CD4-positive, alpha-beta memory T cell (primary cell): ENCODE measurements at regions not wholly inside any gene's neighbourhood (a gene's known extent, or its start where the extent isn't known, plus 50 kb on each side); places are given as distances from the start of the nearest gene placed in this dataset.

Experiments
- CTCF ChIA-PET: fragments of 350-600 bp; sonication (Branson Sonifier 250); formaldehyde crosslinking; loops from one replicate; lab custom pipeline; 2021; ENCODE audit warnings: inconsistent platforms; ENCODE audit not compliant: partially characterized antibody; lab: Charles Lee
- POLR2A ChIA-PET: fragments of 350-600 bp; sonication (Branson Sonifier 250); formaldehyde crosslinking; loops from one replicate; lab custom pipeline; 2021; ENCODE audit not compliant: partially characterized antibody; lab: Charles Lee
- DNase-seq, 5 donors: peaks; one replicate each; pipeline versions ENCODE4 v3.0.0 to v3.0.0-alpha.2; 2020 to 2022; ENCODE audit warnings: mixed read lengths in 1 of 5
- H3K27ac ChIP-seq: one replicate; pipeline ENCODE4 v1.7.0; 2013; ENCODE audit warnings: low read depth, low read length
- H3K27me3 ChIP-seq: 2 replicates; pipeline ENCODE4 v1.7.0; 2013; ENCODE audit warnings: mild to moderate bottlenecking, low read length, moderate library complexity; ENCODE audit not compliant: insufficient read depth
- H3K36me3 ChIP-seq: 2 replicates; pipeline ENCODE4 v1.7.0; 2013; ENCODE audit warnings: mild to moderate bottlenecking, low read length, moderate library complexity; ENCODE audit not compliant: insufficient read depth
- H3K4me1 ChIP-seq: 2 replicates; pipeline ENCODE4 v1.7.0; 2013; ENCODE audit warnings: mild to moderate bottlenecking, low read length, moderate library complexity; ENCODE audit not compliant: insufficient read depth
- H3K4me3 ChIP-seq, 2 donors: one replicate each; pipeline ENCODE4 v1.7.0; 2013; ENCODE audit warnings: low read length in 2 of 2, mild to moderate bottlenecking in 1 of 2
- H3K9me3 ChIP-seq, 2 donors: one replicate each; pipeline ENCODE4 v1.7.0; 2013; ENCODE audit warnings: low read length in 2 of 2, control low read depth in 1 of 2; ENCODE audit not compliant: control insufficient read depth in 1 of 2
- H3K27ac Mint-ChIP-seq, 7 donors: one replicate each; pipeline ENCODE4 v1.8.0; 2020 to 2021; ENCODE audit warnings: mixed read lengths in 7 of 7, mild to moderate bottlenecking in 6 of 7, inconsistent platforms in 3 of 7, moderate library complexity in 3 of 7
- H3K27me3 Mint-ChIP-seq, 2 donors: one replicate each; pipeline ENCODE4 v1.8.0; 2020 to 2021; ENCODE audit warnings: mixed read lengths in 2 of 2
- H3K36me3 Mint-ChIP-seq, 2 donors: one replicate each; pipeline ENCODE4 v1.8.0; 2020 to 2021; ENCODE audit warnings: mixed read lengths in 2 of 2, inconsistent platforms in 1 of 2, mild to moderate bottlenecking in 1 of 2
- H3K4me1 Mint-ChIP-seq, 4 donors: one replicate each; pipeline ENCODE4 v1.8.0; 2020 to 2021; ENCODE audit warnings: mixed read lengths in 4 of 4, mild to moderate bottlenecking in 1 of 4
- H3K4me3 Mint-ChIP-seq, 8 donors: one replicate each; pipeline ENCODE4 v1.8.0; 2020 to 2021; ENCODE audit warnings: mixed read lengths in 8 of 8, mild to moderate bottlenecking in 7 of 8, moderate library complexity in 6 of 8, inconsistent platforms in 3 of 8
- H3K9me3 Mint-ChIP-seq, 8 donors: one replicate each; pipeline ENCODE4 v1.8.0; 2020 to 2021; ENCODE audit warnings: mixed read lengths in 8 of 8, mild to moderate bottlenecking in 5 of 8, inconsistent platforms in 3 of 8, moderate library complexity in 1 of 8
- intact Hi-C: fragments of 100-400 bp; cut with micrococcal nuclease; formaldehyde crosslinking; loops from one replicate; pipeline ENCODE4 v1.15.1; 2023

DNA sequence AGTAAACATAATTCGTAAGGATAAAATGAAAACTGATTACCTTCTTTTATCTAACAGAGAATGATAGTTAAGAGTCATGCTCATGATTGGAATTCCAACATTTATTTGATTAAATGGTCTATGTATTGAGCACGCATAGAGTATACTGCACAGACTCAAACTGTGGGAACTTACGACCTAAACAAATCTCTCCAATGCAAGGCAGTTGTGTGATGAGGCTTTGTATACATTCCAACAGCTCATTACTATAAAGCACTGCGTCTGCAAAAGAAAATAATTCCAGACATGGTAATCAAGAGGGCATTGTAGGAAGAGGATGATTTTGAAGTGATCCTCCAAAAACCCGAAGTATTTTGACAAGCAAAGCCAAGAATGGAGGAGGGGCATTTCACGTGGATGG, 169.5 kb downstream of the NUFIP1 start:
- no peaks in the 10 kb centered on the region for H3K9me3 ChIP-seq
- no peak overlapping the region for H3K4me3 Mint-ChIP-seq
- no peaks in the 10 kb centered on the region for H3K36me3 ChIP-seq
- intact Hi-C loops, result no loop called here
- H3K27ac Mint-ChIP-seq, result no peak overlapping the region
- H3K4me3 ChIP-seq, result no peak overlapping the region
- H3K4me1 ChIP-seq, result no peaks in the 10 kb centered on the region
- peaks cover 0 to 2% (median 0%) of the 10 kb centered on the region in 8 donors for H3K9me3 Mint-ChIP-seq
- CTCF ChIA-PET, result interaction anchor here (2.2 kb wide), 1 partner anchor 336 kb away, joined by 4 read pairs; no protein-coding TSS in a partner anchor
- peaks cover 6 to 15% of the 10 kb centered on the region in 2 donors for H3K27me3 Mint-ChIP-seq
- no peaks in the 10 kb centered on the region for H3K27me3 ChIP-seq
- no peak for DNase-seq
- H3K4me1 Mint-ChIP-seq, result no peaks in the 10 kb centered on the region
- POLR2A ChIA-PET, result no interaction called here
- H3K36me3 Mint-ChIP-seq, result no peaks in the 10 kb centered on the region
- H3K27ac ChIP-seq, result no peak overlapping the region

DNA sequence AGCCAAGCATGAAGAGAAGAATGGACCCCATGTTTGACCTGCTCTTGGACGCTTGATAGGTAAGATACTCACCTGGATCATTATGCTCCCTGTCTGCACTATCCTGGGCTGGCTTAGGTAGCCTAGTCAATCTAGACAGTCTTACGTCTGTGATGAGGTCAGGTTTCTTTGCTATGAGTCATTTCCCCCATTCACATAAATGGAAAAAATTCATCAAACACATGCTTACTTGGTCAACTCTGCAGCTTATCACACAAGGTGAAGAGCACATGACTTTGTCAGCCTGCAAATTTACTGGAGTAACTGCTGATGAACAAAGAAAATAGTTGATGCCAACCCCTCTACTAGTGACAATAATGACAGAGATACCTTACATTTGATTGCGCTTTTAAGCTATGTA, 170.0 kb downstream of the NUFIP1 start:
- Histone ChIP-seq H3K27ac (no peak overlapping the region), H3K4me1 (no peaks in the 10 kb centered on the region), H3K4me3 (no peak overlapping the region), H3K27me3 (no peaks in the 10 kb centered on the region), H3K9me3 (no peaks in the 10 kb centered on the region), H3K36me3 (no peaks in the 10 kb centered on the region)
- no peak for DNase-seq
- H3K4me3 Mint-ChIP-seq, result no peak overlapping the region
- no peak overlapping the region for H3K27ac Mint-ChIP-seq
- ChIA-PET CTCF (interaction anchor here (2.2 kb wide), 1 partner anchor 336 kb away, joined by 4 read pairs; no protein-coding TSS in a partner anchor), POLR2A (no interaction called here)
- intact Hi-C loops, result no loop called here
- H3K4me1 Mint-ChIP-seq, result no peaks in the 10 kb centered on the region
- no peaks in the 10 kb centered on the region for H3K36me3 Mint-ChIP-seq
- H3K27me3 Mint-ChIP-seq, result peaks cover 6 to 13% of the 10 kb centered on the region in 2 donors
- peaks cover 0 to 2% (median 0%) of the 10 kb centered on the region in 8 donors for H3K9me3 Mint-ChIP-seq

DNA sequence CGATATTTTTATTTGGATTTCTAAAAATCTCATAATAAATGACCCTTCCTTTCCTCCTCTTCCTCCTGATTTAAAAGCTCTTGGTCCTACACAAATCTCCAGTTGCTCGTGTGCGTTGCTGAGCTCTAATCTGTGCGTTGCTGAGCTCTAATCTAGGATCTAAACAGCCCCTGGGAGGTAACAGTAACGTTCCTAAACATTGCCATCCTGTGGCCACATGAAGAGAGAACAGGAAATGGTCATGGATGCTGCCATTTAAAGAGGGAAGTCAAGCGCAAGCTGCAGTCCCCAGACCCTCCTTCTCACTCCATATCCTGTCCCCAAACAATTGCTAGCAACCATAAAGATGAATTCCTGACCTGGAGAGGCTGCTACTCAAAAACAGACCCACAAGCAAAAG, 170.8 kb downstream of the NUFIP1 start:
- Histone ChIP-seq H3K9me3 (no peaks in the 10 kb centered on the region), H3K36me3 (no peaks in the 10 kb centered on the region), H3K27me3 (no peaks in the 10 kb centered on the region), H3K27ac (no peak overlapping the region), H3K4me3 (no peak overlapping the region), H3K4me1 (no peaks in the 10 kb centered on the region)
- H3K9me3 Mint-ChIP-seq, result peaks cover 0 to 2% (median 0%) of the 10 kb centered on the region in 8 donors
- CTCF ChIA-PET, result no interaction called here
- DNase-seq, result no peak
- intact Hi-C loops, result no loop called here
- peaks cover 6 to 13% of the 10 kb centered on the region in 2 donors for H3K27me3 Mint-ChIP-seq
- no peaks in the 10 kb centered on the region for H3K4me1 Mint-ChIP-seq
- no peaks in the 10 kb centered on the region for H3K36me3 Mint-ChIP-seq
- no peak overlapping the region for H3K27ac Mint-ChIP-seq
- no peak overlapping the region for H3K4me3 Mint-ChIP-seq
- POLR2A ChIA-PET, result no interaction called here

DNA sequence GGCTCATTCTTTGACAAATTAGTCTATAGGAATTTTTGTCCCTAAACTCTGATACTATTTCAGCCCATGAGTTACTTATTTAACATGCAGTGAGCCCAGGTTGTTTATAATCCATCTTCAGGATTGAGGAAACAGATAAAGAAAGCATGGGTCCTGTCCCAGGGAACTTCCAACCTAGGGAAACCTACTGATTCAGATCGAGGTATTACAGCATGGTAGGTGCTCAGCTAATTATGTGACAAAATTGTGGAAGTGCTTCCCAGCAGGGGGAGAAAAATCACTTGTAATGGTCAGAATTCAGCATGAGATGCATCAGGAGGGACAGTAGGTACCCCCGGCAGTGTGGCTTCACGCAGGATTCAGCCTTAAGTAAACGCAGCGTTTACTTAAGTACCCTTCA, 171.3 kb downstream of the NUFIP1 start:
- CTCF ChIA-PET, result no interaction called here
- Mint-ChIP-seq H3K4me1 (no peaks in the 10 kb centered on the region), H3K27ac (no peak overlapping the region), H3K27me3 (peaks cover 6 to 13% of the 10 kb centered on the region in 2 donors), H3K36me3 (no peaks in the 10 kb centered on the region), H3K4me3 (no peak overlapping the region), H3K9me3 (peaks cover 0 to 2% (median 0%) of the 10 kb centered on the region in 8 donors)
- DNase-seq, result no peak
- Histone ChIP-seq H3K36me3 (no peaks in the 10 kb centered on the region), H3K4me3 (no peak overlapping the region), H3K4me1 (no peaks in the 10 kb centered on the region), H3K27me3 (no peaks in the 10 kb centered on the region), H3K9me3 (no peaks in the 10 kb centered on the region), H3K27ac (no peak overlapping the region)
- intact Hi-C loops, result no loop called here
- POLR2A ChIA-PET, result no interaction called here

DNA sequence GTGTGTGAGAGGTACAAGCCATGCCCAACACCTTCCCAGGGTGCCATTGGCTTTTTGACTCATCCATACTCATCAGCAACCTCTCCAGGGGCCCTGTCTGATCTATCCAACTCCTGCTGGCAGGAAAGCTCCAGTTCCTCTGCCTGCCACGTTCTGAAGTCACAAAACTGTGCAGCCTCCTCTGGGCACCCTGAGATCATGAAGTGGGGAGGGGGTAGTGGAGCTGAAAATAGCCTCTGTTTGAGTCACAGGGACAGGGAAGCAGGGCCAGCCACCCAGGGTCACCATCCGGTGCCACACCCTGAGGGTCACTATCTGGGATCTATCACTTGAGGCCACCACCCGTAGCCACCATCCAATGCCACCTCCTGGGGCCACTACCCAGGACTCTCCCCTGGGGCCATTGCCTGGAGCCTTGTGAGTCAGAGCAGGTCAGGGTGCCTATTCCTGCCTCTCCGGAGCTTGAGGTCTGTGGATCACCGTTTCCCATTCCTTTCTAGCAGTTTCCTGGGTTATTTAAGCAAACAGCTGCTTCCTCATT, 172.1 kb downstream of the NUFIP1 start:
- no peak for DNase-seq
- H3K27ac Mint-ChIP-seq, result no peak overlapping the region
- ChIA-PET POLR2A (no interaction called here), CTCF (interaction anchor here (0.9 kb wide), 1 partner anchor 912 kb away, joined by 3 read pairs; no protein-coding TSS in a partner anchor)
- no peak overlapping the region for H3K4me3 Mint-ChIP-seq
- no peak overlapping the region for H3K4me3 ChIP-seq
- H3K27me3 Mint-ChIP-seq, result peaks cover 6 to 13% of the 10 kb centered on the region in 2 donors
- H3K4me1 ChIP-seq, result no peaks in the 10 kb centered on the region
- no peaks in the 10 kb centered on the region for H3K9me3 ChIP-seq
- H3K9me3 Mint-ChIP-seq, result peaks cover 0 to 2% (median 0%) of the 10 kb centered on the region in 8 donors
- H3K4me1 Mint-ChIP-seq, result no peaks in the 10 kb centered on the region
- intact Hi-C loops, result no loop called here
- H3K36me3 ChIP-seq, result no peaks in the 10 kb centered on the region
- H3K36me3 Mint-ChIP-seq, result no peaks in the 10 kb centered on the region
- no peaks in the 10 kb centered on the region for H3K27me3 ChIP-seq
- no peak overlapping the region for H3K27ac ChIP-seq

DNA sequence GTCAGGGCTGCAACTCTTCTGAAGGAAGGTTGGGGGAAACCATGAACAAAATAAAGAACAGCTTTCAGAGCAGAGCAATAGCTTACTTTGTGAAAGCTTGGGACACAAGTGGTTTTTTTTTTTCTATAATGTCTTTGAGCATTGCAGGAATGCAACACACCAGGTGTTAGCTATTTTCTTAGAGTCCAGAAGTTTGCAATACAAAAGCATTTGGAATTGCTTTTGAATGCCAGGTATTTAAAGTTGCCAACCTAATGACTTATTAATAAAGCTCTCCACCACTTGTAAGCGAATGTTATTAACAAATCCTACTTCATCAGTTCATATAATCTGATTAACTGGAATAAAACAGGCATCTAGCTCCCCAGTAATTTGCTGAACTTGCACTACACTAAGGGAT, 172.6 kb downstream of the NUFIP1 start:
- Mint-ChIP-seq H3K36me3 (no peaks in the 10 kb centered on the region), H3K4me1 (no peaks in the 10 kb centered on the region), H3K9me3 (peaks cover 0 to 2% (median 0%) of the 10 kb centered on the region in 8 donors), H3K4me3 (no peak overlapping the region), H3K27me3 (peaks cover 5 to 13% of the 10 kb centered on the region in 2 donors), H3K27ac (no peak overlapping the region)
- Histone ChIP-seq H3K9me3 (no peaks in the 10 kb centered on the region), H3K4me1 (no peaks in the 10 kb centered on the region), H3K36me3 (no peaks in the 10 kb centered on the region), H3K4me3 (no peak overlapping the region), H3K27me3 (no peaks in the 10 kb centered on the region), H3K27ac (no peak overlapping the region)
- DNase-seq, result no peak
- POLR2A ChIA-PET, result no interaction called here
- intact Hi-C loops, result no loop called here
- CTCF ChIA-PET, result interaction anchor here (0.9 kb wide), 1 partner anchor 911 kb away, joined by 3 read pairs; no protein-coding TSS in a partner anchor

DNA sequence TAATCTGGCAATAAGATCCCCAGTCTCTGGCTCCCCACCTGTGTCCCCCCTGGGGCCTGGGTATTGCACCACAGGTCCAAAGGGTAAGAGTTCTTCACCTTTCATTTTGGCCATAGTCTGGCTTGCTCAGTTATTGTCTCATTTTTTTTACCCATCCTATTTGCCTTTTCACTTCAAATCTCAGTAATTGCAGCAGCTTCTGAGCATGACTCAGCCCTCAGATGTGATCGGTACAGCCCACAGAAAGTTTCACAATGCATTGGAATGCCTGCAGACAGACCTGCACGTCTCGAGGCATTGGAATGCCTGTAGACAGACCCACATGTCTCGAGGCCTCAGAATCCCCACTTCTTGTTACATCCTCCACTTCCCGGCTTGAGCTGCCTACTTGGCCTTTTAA, 173.6 kb downstream of the NUFIP1 start:
- Mint-ChIP-seq H3K27ac (no peak overlapping the region), H3K4me1 (no peaks in the 10 kb centered on the region), H3K9me3 (peaks cover 0 to 2% (median 0%) of the 10 kb centered on the region in 8 donors), H3K36me3 (no peaks in the 10 kb centered on the region), H3K27me3 (peaks cover 5 to 13% of the 10 kb centered on the region in 2 donors), H3K4me3 (no peak overlapping the region)
- Histone ChIP-seq H3K4me3 (no peak overlapping the region), H3K9me3 (no peaks in the 10 kb centered on the region), H3K36me3 (no peaks in the 10 kb centered on the region), H3K27ac (no peak overlapping the region), H3K27me3 (no peaks in the 10 kb centered on the region), H3K4me1 (no peaks in the 10 kb centered on the region)
- no peak for DNase-seq
- intact Hi-C loops, result no loop called here
- POLR2A ChIA-PET, result no interaction called here
- CTCF ChIA-PET, result no interaction called here
